ENCODE measurements at regions not wholly inside any gene's neighbourhood (a gene's known extent, or its start where the extent isn't known, plus 50 kb on each side); places are given as distances from the start of the nearest gene placed in this dataset.

- TF ChIP-seq, protein P1, sequence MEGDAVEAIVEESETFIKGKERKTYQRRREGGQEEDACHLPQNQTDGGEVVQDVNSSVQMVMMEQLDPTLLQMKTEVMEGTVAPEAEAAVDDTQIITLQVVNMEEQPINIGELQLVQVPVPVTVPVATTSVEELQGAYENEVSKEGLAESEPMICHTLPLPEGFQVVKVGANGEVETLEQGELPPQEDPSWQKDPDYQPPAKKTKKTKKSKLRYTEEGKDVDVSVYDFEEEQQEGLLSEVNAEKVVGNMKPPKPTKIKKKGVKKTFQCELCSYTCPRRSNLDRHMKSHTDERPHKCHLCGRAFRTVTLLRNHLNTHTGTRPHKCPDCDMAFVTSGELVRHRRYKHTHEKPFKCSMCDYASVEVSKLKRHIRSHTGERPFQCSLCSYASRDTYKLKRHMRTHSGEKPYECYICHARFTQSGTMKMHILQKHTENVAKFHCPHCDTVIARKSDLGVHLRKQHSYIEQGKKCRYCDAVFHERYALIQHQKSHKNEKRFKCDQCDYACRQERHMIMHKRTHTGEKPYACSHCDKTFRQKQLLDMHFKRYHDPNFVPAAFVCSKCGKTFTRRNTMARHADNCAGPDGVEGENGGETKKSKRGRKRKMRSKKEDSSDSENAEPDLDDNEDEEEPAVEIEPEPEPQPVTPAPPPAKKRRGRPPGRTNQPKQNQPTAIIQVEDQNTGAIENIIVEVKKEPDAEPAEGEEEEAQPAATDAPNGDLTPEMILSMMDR (optimal IDR thresholded peaks at IDR 0.05 in 1 of 3, IDR thresholded peaks at IDR 0.05 in 1 of 3, conservative IDR thresholded peaks at IDR 0.05 in 1 of 3; ENCODE audit: extremely low read depth in 1 of 3, insufficient read depth in 2 of 3, low read length in 3 of 3): no peak
- TF ChIP-seq EZH2 (IDR thresholded peaks at IDR 0.05; ENCODE audit: low read length): no peak
Measured at GRCh38 chr9:135269912-135270830, 182.7 kb downstream of the OLFM1 start.

Measured in keratinocyte (primary cell).